HEK293 (cell line): ENCODE measurements at regions not wholly inside any gene's neighbourhood (a gene's known extent, or its start where the extent isn't known, plus 50 kb on each side); places are given as distances from the start of the nearest gene placed in this dataset.

Source experiments
- CTCF ChIA-PET: fragments of 350-600 bp; formaldehyde crosslinking; extraction: SDS; loops from one replicate; lab custom pipeline; 2021; ENCODE audit warnings: antibody characterized with exemption; lab: Yijun Ruan, JAX
- POLR2A ChIA-PET: fragments of 300-600 bp; formaldehyde crosslinking; extraction: SDS; loops from one replicate; lab custom pipeline; 2020; ENCODE audit warnings: antibody characterized with exemption, inconsistent platforms; lab: Yijun Ruan, JAX
- H3K27ac ChIP-seq: fragments of 200-500 bp; sonication (Bioruptor generic); 2 replicates; pipeline ENCODE4 v1.5.1; 2014; ENCODE audit warnings: low read depth, low read length, control low read depth, inconsistent platforms; ENCODE audit errors: extremely low read depth
- H3K36me3 ChIP-seq, 2 experiments: fragments of 200-500 bp in 1 of 2; sonication (Bioruptor generic) in 1 of 2; 1 replicate in 1 of 2; 2 replicates in 1 of 2; pipeline ENCODE4 v1.5.1; 2014 to 2017; ENCODE audit warnings: inconsistent platforms in 2 of 2, low read length in 2 of 2; ENCODE audit not compliant: control insufficient read depth in 2 of 2, insufficient read depth in 1 of 2
- H3K4me1 ChIP-seq: fragments of 200-500 bp; sonication (Bioruptor generic); 2 replicates; pipeline ENCODE4 v1.5.1; 2014; ENCODE audit warnings: mild to moderate bottlenecking, low read length, inconsistent platforms; ENCODE audit not compliant: control insufficient read depth, insufficient read depth
- H3K4me3 ChIP-seq: 2 replicates; pipeline ENCODE4 v1.5.1; 2011; ENCODE audit warnings: low read depth, mild to moderate bottlenecking, control low read depth, low read length, moderate library complexity
- H3K9me3 ChIP-seq: fragments of 200-500 bp; sonication (Bioruptor generic); 2 replicates; pipeline ENCODE4 v1.5.1; 2014; ENCODE audit warnings: low read depth, low read length, inconsistent platforms; ENCODE audit not compliant: control insufficient read depth, insufficient read depth
- BCL6B ChIP-seq: fragments of 450-650 bp; formaldehyde crosslinking; IDR thresholded peaks from 2 replicates; pipeline ENCODE4 v1.5.1; 2017; ENCODE audit warnings: missing biosample characterization, missing genetic modification characterization
- KLF17 ChIP-seq: fragments of 450-650 bp; formaldehyde crosslinking; IDR thresholded peaks from 2 replicates; pipeline ENCODE4 v1.5.1; 2016; ENCODE audit warnings: missing biosample characterization, missing genetic modification characterization
- PRDM10 ChIP-seq: fragments of 450-650 bp; formaldehyde crosslinking; IDR thresholded peaks from 2 replicates; pipeline ENCODE4 v1.5.1; 2016; ENCODE audit warnings: missing biosample characterization, missing genetic modification characterization
- PRDM2 ChIP-seq: fragments of 450-650 bp; formaldehyde crosslinking; IDR thresholded peaks from 2 replicates; pipeline ENCODE4 v1.5.1; 2016; ENCODE audit warnings: missing biosample characterization, missing genetic modification characterization, borderline replicate concordance
- YY2 ChIP-seq: fragments of 450-650 bp; formaldehyde crosslinking; IDR thresholded peaks from 2 replicates; pipeline ENCODE4 v1.5.1; 2016; ENCODE audit warnings: missing biosample characterization, missing genetic modification characterization
- ZBTB11 ChIP-seq: fragments of 450-650 bp; formaldehyde crosslinking; conservative IDR thresholded peaks from 2 replicates; pipeline ENCODE4 v1.5.1; 2016; ENCODE audit warnings: low read depth, missing biosample characterization, missing genetic modification characterization
- ZBTB21 ChIP-seq: fragments of 450-650 bp; formaldehyde crosslinking; IDR thresholded peaks from 2 replicates; pipeline ENCODE4 v1.5.1; 2017; ENCODE audit warnings: missing biosample characterization, missing genetic modification characterization
- ZNF10 ChIP-seq: fragments of 450-650 bp; formaldehyde crosslinking; IDR thresholded peaks from 2 replicates; pipeline ENCODE4 v1.5.1; 2017; ENCODE audit warnings: missing biosample characterization, missing genetic modification characterization
- ZNF121 ChIP-seq: fragments of 450-650 bp; formaldehyde crosslinking; IDR thresholded peaks from 2 replicates; pipeline ENCODE4 v1.5.1; 2016; ENCODE audit warnings: missing biosample characterization, missing genetic modification characterization
- ZNF16 ChIP-seq: fragments of 450-650 bp; formaldehyde crosslinking; IDR thresholded peaks from 2 replicates; pipeline ENCODE4 v1.5.1; 2016; ENCODE audit warnings: low read depth, missing biosample characterization, missing genetic modification characterization
- ZNF248 ChIP-seq: fragments of 450-650 bp; formaldehyde crosslinking; IDR thresholded peaks from 2 replicates; pipeline ENCODE4 v1.5.1; 2017; ENCODE audit warnings: missing biosample characterization, missing genetic modification characterization
- ZNF274 ChIP-seq, 2 experiments: fragments of 200-500 bp in 1 of 2; fragments of 450-650 bp in 1 of 2; sonication (Bioruptor generic) in 1 of 2; formaldehyde crosslinking in 1 of 2; IDR thresholded peaks; 2 replicates each; pipeline versions ENCODE4 v1.5.1 to v1.6.1; 2014 to 2016; ENCODE audit warnings: borderline replicate concordance in 1 of 2, inconsistent platforms in 1 of 2, low read length in 1 of 2, missing biosample characterization in 1 of 2, missing genetic modification characterization in 1 of 2
- ZNF280D ChIP-seq: fragments of 450-650 bp; formaldehyde crosslinking; IDR thresholded peaks from 2 replicates; pipeline ENCODE4 v1.5.1; 2016; ENCODE audit warnings: missing biosample characterization, missing genetic modification characterization
- ZNF501 ChIP-seq: fragments of 450-650 bp; formaldehyde crosslinking; IDR thresholded peaks from 2 replicates; pipeline ENCODE4 v1.5.1; 2016; ENCODE audit warnings: missing biosample characterization, missing genetic modification characterization
- ZNF529 ChIP-seq: fragments of 450-650 bp; formaldehyde crosslinking; IDR thresholded peaks from 2 replicates; pipeline ENCODE4 v1.5.1; 2017; ENCODE audit warnings: missing genetic modification characterization, missing biosample characterization; ENCODE audit not compliant: insufficient replicate concordance
- ZNF560 ChIP-seq: fragments of 450-650 bp; formaldehyde crosslinking; IDR thresholded peaks from 2 replicates; pipeline ENCODE4 v1.5.1; 2017; ENCODE audit warnings: missing biosample characterization, missing genetic modification characterization, borderline replicate concordance
- ZNF626 ChIP-seq: fragments of 450-650 bp; sonication (Bioruptor Pico); formaldehyde crosslinking; IDR thresholded peaks from 2 replicates; pipeline ENCODE4 v1.5.1; 2018; ENCODE audit warnings: missing biosample characterization, missing genetic modification characterization, inconsistent platforms
- ZNF777 ChIP-seq: fragments of 450-650 bp; formaldehyde crosslinking; IDR thresholded peaks from 2 replicates; pipeline ENCODE4 v1.5.1; 2017; ENCODE audit warnings: missing biosample characterization, missing genetic modification characterization, borderline replicate concordance

- no peaks in the 10 kb centered on the region for H3K36me3 ChIP-seq
- no peak overlapping the region for H3K27ac ChIP-seq
- no peaks in the 10 kb centered on the region for H3K9me3 ChIP-seq
- ChIA-PET POLR2A (no interaction called here), CTCF (no interaction called here)
- no peaks in the 10 kb centered on the region for H3K4me1 ChIP-seq
- no peak overlapping the region for H3K4me3 ChIP-seq
- TF ChIP-seq ZNF274 (IDR thresholded peaks at IDR 0.05; ENCODE audit: low read length) (no peak), ZNF274 (tag by site-specific recombination; IDR thresholded peaks at IDR 0.05; ENCODE audit: borderline replicate concordance) (no peak), ZNF248 (tag by site-specific recombination) (no peak), ZNF10 (no peak), BCL6B (tag by site-specific recombination) (no peak), ZNF121 (tag by site-specific recombination) (no peak), ZNF529 (tag by site-specific recombination) (no peak), ZNF777 (tag by site-specific recombination) (no peak), ZNF501 (tag by site-specific recombination) (no peak), YY2 (tag by site-specific recombination) (no peak), ZNF16 (tag by site-specific recombination) (no peak), ZNF280D (tag by site-specific recombination) (no peak), KLF17 (tag by site-specific recombination) (no peak), PRDM2 (tag by site-specific recombination) (no peak), ZNF560 (tag by site-specific recombination) (no peak), ZBTB11 (tag by site-specific recombination) (no peak), PRDM10 (tag by site-specific recombination) (no peak), ZNF626 (tag by site-specific recombination) (no peak), ZBTB21 (no peak)
Measured at GRCh38 chrX:6468706-6469105, 66.2 kb downstream of the VCX3A start.
